Cardiac septum (tissue), 1 donor: ENCODE measurements at regions not wholly inside any gene's neighbourhood (a gene's known extent, or its start where the extent isn't known, plus 50 kb on each side); places are given as distances from the start of the nearest gene placed in this dataset.

Experiments used
- DNase-seq: peaks from one replicate; pipeline ENCODE4 v3.0.0-alpha.2; 2020; ENCODE audit warnings: low spot score
- intact Hi-C: fragments of 100-400 bp; cut with DNase I; formaldehyde crosslinking; loops from one replicate; pipeline ENCODE4 v1.14.0; 2022
- donor health status: DM: no; HTN: no; CAD: no.

GRCh38 chr17:62130739-62131138 is 65.7 kb upstream of the MED13 start:
- intact Hi-C loops: loop anchor here (10.0 kb wide), 1 partner anchor 46 kb away; no protein-coding TSS in a partner anchor
- no peak for DNase-seq

- intact Hi-C loops: no loop called here
Observed at GRCh38 chr17:62126292-62126691, 61.2 kb upstream of the MED13 start.

GRCh38 chr17:62125307-62125706 is 60.2 kb upstream of the MED13 start:
- intact Hi-C loops: no loop called here
- no peak for DNase-seq

More at GRCh38 chr17:62126292-62126691, 61.2 kb upstream of the MED13 start:
- DNase-seq: no peak

- DNase-seq: no peak
- intact Hi-C loops: no loop called here
Observed at GRCh38 chr17:62121025-62121730, 56.1 kb upstream of the MED13 start.

- intact Hi-C loops: no loop called here
- no peak for DNase-seq
Observed at GRCh38 chr17:62119373-62119772, 54.3 kb upstream of the MED13 start.
